Heart right ventricle (tissue), 16 donors: ENCODE measurements at regions not wholly inside any gene's neighbourhood (a gene's known extent, or its start where the extent isn't known, plus 50 kb on each side); places are given as distances from the start of the nearest gene placed in this dataset.

Source experiments
- ATAC-seq, 8 donors: fragments of 200-7000 bp; cut with Tn5 transposase; one replicate each; pipeline ENCODE4 v1.9.1; 2020; ENCODE audit warnings: mild to moderate bottlenecking in 8 of 8, moderate library complexity in 8 of 8, moderate number of reproducible peaks in 1 of 8
- DNase-seq, 2 donors: peaks; one replicate each; pipeline ENCODE4 v3.0.0-alpha.2; 2020
- H3K27ac ChIP-seq, 10 donors: fragments of 200-600 bp; sonication (generic) in 2 of 10; one replicate each; pipeline versions ENCODE4 v1.5.0 to v1.8.0; 2020 to 2022; ENCODE audit warnings: mild to moderate bottlenecking in 3 of 10
- H3K27me3 ChIP-seq, 7 donors: fragments of 200-600 bp; one replicate each; pipeline ENCODE4 v1.8.0; 2021 to 2022; ENCODE audit warnings: mild to moderate bottlenecking in 2 of 7
- H3K36me3 ChIP-seq, 9 donors: fragments of 200-600 bp; sonication (generic) in 1 of 9; one replicate each; pipeline versions ENCODE4 v1.5.0 to v1.8.0; 2020 to 2022; ENCODE audit warnings: mild to moderate bottlenecking in 2 of 9
- H3K4me1 ChIP-seq, 9 donors: fragments of 200-600 bp; sonication (generic) in 1 of 9; one replicate each; pipeline versions ENCODE4 v1.5.0 to v1.8.0; 2020 to 2022; ENCODE audit warnings: mild to moderate bottlenecking in 4 of 9
- H3K4me3 ChIP-seq, 10 donors: fragments of 200-600 bp; sonication (generic) in 2 of 10; one replicate each; pipeline versions ENCODE4 v1.5.0 to v1.8.0; 2020 to 2022; ENCODE audit warnings: mild to moderate bottlenecking in 7 of 10, moderate library complexity in 2 of 10
- H3K9me3 ChIP-seq, 11 donors: fragments of 200-600 bp in 10 of 11; sonication (generic) in 2 of 11; one replicate each; pipeline versions ENCODE4 v1.5.0 to v1.8.0; 2013 to 2022; ENCODE audit warnings: mild to moderate bottlenecking in 2 of 11, control low read depth in 1 of 11, moderate library complexity in 1 of 11
- WGBS, 2 donors: extraction: QIAGEN DNeasy Blood & Tissue Kit; methylation state at CpG; one replicate each; pipeline ENCODE4 v1.1.7; 2013; ENCODE audit warnings: inconsistent platforms in 1 of 2; 5-methylcytosine and 5-hydroxymethylcytosine counted together
- intact Hi-C, 10 donors: fragments of 100-400 bp; cut with DNase I; formaldehyde crosslinking; loops; one replicate each; pipeline versions ENCODE4 v1.11.1 to v1.14.2; 2022
- TF ChIP-seq, protein P1 (sequence below), 9 donors: fragments of 200-600 bp; sonication (generic) in 2 of 9; IDR thresholded peaks; one replicate each; pipeline versions ENCODE4 v1.5.0 to v1.8.0; 2021 to 2022; ENCODE audit warnings: antibody characterized with exemption in 9 of 9, mild to moderate bottlenecking in 5 of 9, moderate library complexity in 1 of 9
- donor health status: Arrhythmogenic right ventricular cardiomyopathy.
- donor health status: ischemic (EF 13 %, LVEDD 7.1; RV severe dilation, severe dysfunction).
- donor health status: healthy with polysubstance abuse.
- donor health status: DM: no; HTN: yes; CAD: no.
- donor health status: DM: no; HTN: no; CAD: no.
- donor health status: ischemic (EF 25% LVEDD 6.9; RV normal size, moderate dysfunction).
- donor health status: ischemic (EF 25% LVEDD 5.7; RV mildly dilated, moderate dysfunction).
- donor health status: healthy.
- donor health status: DM: yes; HTN: yes; CAD: no.
- donor health status: Ischemic cardiomyopathy.
- donor health status: ischemic (EF 35%, LVEDD 5.7; RV mildly dilated, moderate dysfunction).
- donor health status: nonischemic (EF 11% LVEDD 7.7; RV severe dilation, severe dysfunction).
- donor health status: DM: yes; HTN: yes; CAD: no.
- donor health status: PGD.
- donor health status: ischemic (EF 29% LVEDD 5.4; RV normal size, mild dysfunction).
- donor health status: nonischemic (EF 23%, LVEDD 6.1; RV moderate dilation, normal function).

GRCh38 chr14:48853159-48853558 lies 733.0 kb downstream of the RPS29 start:
- TF ChIP-seq, protein P1, sequence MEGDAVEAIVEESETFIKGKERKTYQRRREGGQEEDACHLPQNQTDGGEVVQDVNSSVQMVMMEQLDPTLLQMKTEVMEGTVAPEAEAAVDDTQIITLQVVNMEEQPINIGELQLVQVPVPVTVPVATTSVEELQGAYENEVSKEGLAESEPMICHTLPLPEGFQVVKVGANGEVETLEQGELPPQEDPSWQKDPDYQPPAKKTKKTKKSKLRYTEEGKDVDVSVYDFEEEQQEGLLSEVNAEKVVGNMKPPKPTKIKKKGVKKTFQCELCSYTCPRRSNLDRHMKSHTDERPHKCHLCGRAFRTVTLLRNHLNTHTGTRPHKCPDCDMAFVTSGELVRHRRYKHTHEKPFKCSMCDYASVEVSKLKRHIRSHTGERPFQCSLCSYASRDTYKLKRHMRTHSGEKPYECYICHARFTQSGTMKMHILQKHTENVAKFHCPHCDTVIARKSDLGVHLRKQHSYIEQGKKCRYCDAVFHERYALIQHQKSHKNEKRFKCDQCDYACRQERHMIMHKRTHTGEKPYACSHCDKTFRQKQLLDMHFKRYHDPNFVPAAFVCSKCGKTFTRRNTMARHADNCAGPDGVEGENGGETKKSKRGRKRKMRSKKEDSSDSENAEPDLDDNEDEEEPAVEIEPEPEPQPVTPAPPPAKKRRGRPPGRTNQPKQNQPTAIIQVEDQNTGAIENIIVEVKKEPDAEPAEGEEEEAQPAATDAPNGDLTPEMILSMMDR (IDR thresholded peaks at IDR 0.05): no peak
- Histone ChIP-seq H3K27me3 (no peaks in the 10 kb centered on the region), H3K27ac (no peak overlapping the region), H3K36me3 (no peaks in the 10 kb centered on the region), H3K4me1 (no peaks in the 10 kb centered on the region), H3K9me3 (peaks cover 0 to 2% (median 0%) of the 10 kb centered on the region in 11 donors), H3K4me3 (no peak overlapping the region)
- ATAC-seq (no peak), DNase-seq (no peak)
- intact Hi-C loops: no loop called here
- 61 to 68% methylated on average over 5 of the region's 5 CpGs for WGBS, 2 donors

DNA sequence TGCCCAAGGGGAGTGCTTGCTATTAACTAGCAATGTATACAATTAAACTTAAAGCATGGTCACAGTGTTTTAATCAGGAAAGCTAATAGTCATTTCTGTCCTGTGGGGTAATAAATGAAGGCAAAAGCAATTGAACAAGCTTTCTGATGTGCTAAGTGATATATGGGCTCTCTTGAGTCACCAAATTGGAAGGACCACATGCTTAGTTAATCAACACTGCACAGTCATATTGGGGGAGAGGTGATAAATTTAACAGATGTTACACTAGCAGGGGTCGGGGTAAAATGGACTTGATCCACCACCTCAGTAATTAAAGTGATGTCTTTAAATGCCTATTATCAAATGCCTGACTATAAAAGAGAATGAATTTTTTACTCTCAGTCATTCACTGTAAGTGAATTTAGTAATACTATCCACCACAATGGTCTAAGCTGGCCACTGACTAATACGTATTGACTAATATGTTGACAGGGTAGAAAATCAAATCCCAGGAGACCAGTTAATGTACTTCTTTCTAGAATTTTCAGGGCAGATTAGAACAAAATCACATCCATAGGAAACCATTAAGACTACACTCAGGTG lies 736.3 kb downstream of the RPS29 start:
- ATAC-seq (no peak), DNase-seq (no peak)
- WGBS, 2 donors: 24 to 62% methylated on average over 2 of the region's 2 CpGs
- Histone ChIP-seq H3K36me3 (no peaks in the 10 kb centered on the region), H3K4me3 (no peak overlapping the region), H3K4me1 (no peaks in the 10 kb centered on the region), H3K9me3 (peaks cover 0 to 2% (median 0%) of the 10 kb centered on the region in 11 donors), H3K27me3 (no peaks in the 10 kb centered on the region), H3K27ac (no peak overlapping the region)
- TF ChIP-seq, protein P1 (IDR thresholded peaks at IDR 0.05): no peak
- intact Hi-C loops: no loop called here

GRCh38 chr14:48842785-48843184 lies 743.4 kb downstream of the RPS29 start:
- DNase-seq (no peak), ATAC-seq (no peak)
- WGBS, 2 donors: 83 to 84% methylated on average over 2 of the region's 2 CpGs
- Histone ChIP-seq H3K36me3 (no peaks in the 10 kb centered on the region), H3K4me3 (no peak overlapping the region), H3K4me1 (no peaks in the 10 kb centered on the region), H3K27ac (no peak overlapping the region), H3K9me3 (no peaks in the 10 kb centered on the region), H3K27me3 (no peaks in the 10 kb centered on the region)
- TF ChIP-seq, protein P1 (IDR thresholded peaks at IDR 0.05): no peak
- intact Hi-C loops: no loop called here

DNA sequence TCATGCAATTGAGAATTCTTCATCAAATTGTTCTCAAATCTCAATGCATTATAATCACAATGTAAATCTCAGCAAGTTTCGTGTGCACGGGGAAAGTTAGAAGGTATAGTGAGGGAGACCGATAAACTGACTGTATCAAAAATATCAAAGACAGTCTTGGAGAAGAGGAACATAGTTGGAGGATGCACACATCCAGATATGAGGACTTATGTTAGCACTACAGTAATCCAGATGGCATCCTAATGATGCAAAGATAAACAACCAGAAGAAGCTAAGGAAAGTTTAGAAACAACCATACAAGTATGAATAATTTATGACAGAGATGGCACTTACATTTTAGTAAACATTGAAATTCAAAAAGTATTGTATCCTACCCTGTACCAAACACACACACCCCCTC lies 760.1 kb downstream of the RPS29 start:
- H3K27ac ChIP-seq: no peak overlapping the region
- no peaks in the 10 kb centered on the region for H3K36me3 ChIP-seq
- TF ChIP-seq, protein P1 (IDR thresholded peaks at IDR 0.05): no peak
- no peak for ATAC-seq
- no peaks in the 10 kb centered on the region for H3K4me1 ChIP-seq
- H3K27me3 ChIP-seq: no peaks in the 10 kb centered on the region
- WGBS, 2 donors: 96 to 98% methylated on average over 3 of the region's 3 CpGs
- intact Hi-C loops: no loop called here
- DNase-seq: no peak
- H3K9me3 ChIP-seq: no peaks in the 10 kb centered on the region
- no peak overlapping the region for H3K4me3 ChIP-seq
